Right lobe of liver (tissue), 6 donors: ENCODE measurements at regions not wholly inside any gene's neighbourhood (a gene's known extent, or its start where the extent isn't known, plus 50 kb on each side); places are given as distances from the start of the nearest gene placed in this dataset.

Experiments used
- ATAC-seq, 4 donors: fragments of 200-7000 bp; cut with Tn5 transposase; one replicate each; pipeline ENCODE4 v1.9.1; 2020; ENCODE audit warnings: mild to moderate bottlenecking in 4 of 4, moderate library complexity in 4 of 4
- DNase-seq, 3 donors: peaks; one replicate each; pipeline ENCODE4 v3.0.0-alpha.2; 2020
- H3K27ac ChIP-seq, 3 donors: fragments of 200-600 bp; one replicate each; pipeline ENCODE4 v1.8.0; 2022
- H3K27me3 ChIP-seq, 2 donors: fragments of 200-600 bp; one replicate each; pipeline ENCODE4 v1.8.0; 2022
- H3K36me3 ChIP-seq, 4 donors: fragments of 200-600 bp; sonication (generic) in 1 of 4; one replicate each; pipeline versions ENCODE4 v1.5.1 to v1.8.0; 2017 to 2022; ENCODE audit warnings: control low read depth in 1 of 4
- H3K4me1 ChIP-seq, 4 donors: fragments of 200-600 bp; sonication (generic) in 1 of 4; one replicate each; pipeline versions ENCODE4 v1.5.1 to v1.8.0; 2017 to 2022; ENCODE audit warnings: control low read depth in 1 of 4
- H3K4me3 ChIP-seq, 3 donors: fragments of 200-600 bp; one replicate each; pipeline ENCODE4 v1.8.0; 2022
- H3K9me3 ChIP-seq, 4 donors: fragments of 200-600 bp; sonication (generic) in 1 of 4; one replicate each; pipeline versions ENCODE4 v1.5.1 to v1.8.0; 2017 to 2022; ENCODE audit warnings: control low read depth in 1 of 4
- CTCF ChIP-seq, 4 donors: fragments of 200-600 bp in 3 of 4; fragments of 450-650 bp in 1 of 4; IDR thresholded peaks; one replicate each; pipeline versions ENCODE4 v1.5.1 to v1.8.0; 2016 to 2022; ENCODE audit warnings: antibody characterized with exemption in 4 of 4, mild to moderate bottlenecking in 2 of 4
- POLR2A ChIP-seq: fragments of 450-650 bp; IDR thresholded peaks from one replicate; pipeline ENCODE4 v1.6.1; 2017; ENCODE audit warnings: antibody characterized with exemption, mild to moderate bottlenecking
- WGBS: methylation state at CpG from one replicate; pipeline ENCODE4 v1.1.6; 2018; ENCODE audit warnings: low coverage, low lambda C conversion rate; ENCODE audit not compliant: insufficient coverage; ENCODE audit errors: missing lambda C conversion rate; 5-methylcytosine and 5-hydroxymethylcytosine counted together
- intact Hi-C, 2 donors: fragments of 100-400 bp; cut with DNase I; formaldehyde crosslinking; loops; one replicate each; pipeline versions ENCODE4 v1.11.2 to v1.14.1; 2022
- donor health status: DM: no; HTN: yes; CAD: no.
- donor health status: DM: no; HTN: no; CAD: no.
- donor health status: DM: no; HTN: no; CAD: no.
- donor health status: DM: no; HTN: yes; CAD: no.
- donor health status: DM: no; HTN: yes; CAD: no.

- H3K4me3 ChIP-seq, result no peak overlapping the region
- TF ChIP-seq CTCF (IDR thresholded peaks at IDR 0.05), result no peak
- no peak for TF ChIP-seq POLR2A
- H3K4me1 ChIP-seq, result no peaks in the 10 kb centered on the region
- H3K9me3 ChIP-seq, result no peaks in the 10 kb centered on the region
- no peaks in the 10 kb centered on the region for H3K36me3 ChIP-seq
- DNase-seq (no peak), ATAC-seq (no peak)
- no peak overlapping the region for H3K27ac ChIP-seq
- H3K27me3 ChIP-seq, result no peaks in the 10 kb centered on the region
- intact Hi-C loops, result loop anchor here in 1 of 2 donors (10.0 kb wide), 1 partner anchor 64 kb away; no protein-coding TSS in a partner anchor
- 59% methylated on average over 1 of the region's 1 CpG for WGBS
Observed at GRCh38 chr11:80328774-80329173, 887.9 kb upstream of the TENM4 start.

GRCh38 chr11:80327956-80328614 is 887.3 kb upstream of the TENM4 start:
- Histone ChIP-seq H3K27ac (no peak overlapping the region), H3K4me1 (no peaks in the 10 kb centered on the region), H3K9me3 (no peaks in the 10 kb centered on the region), H3K4me3 (no peak overlapping the region), H3K27me3 (no peaks in the 10 kb centered on the region), H3K36me3 (no peaks in the 10 kb centered on the region)
- no peak for ATAC-seq
- WGBS, result 32% methylated on average over 4 of the region's 4 CpGs
- intact Hi-C loops, result loop anchor here in 1 of 2 donors (10.0 kb wide), 1 partner anchor 63 kb away; no protein-coding TSS in a partner anchor
- DNase-seq, result no peak
- TF ChIP-seq POLR2A (no peak), CTCF (IDR thresholded peaks at IDR 0.05) (no peak)

- Histone ChIP-seq H3K9me3 (no peaks in the 10 kb centered on the region), H3K4me1 (no peaks in the 10 kb centered on the region), H3K4me3 (no peak overlapping the region), H3K36me3 (no peaks in the 10 kb centered on the region), H3K27ac (no peak overlapping the region), H3K27me3 (no peaks in the 10 kb centered on the region)
- ATAC-seq, result no peak
- intact Hi-C loops, result loop anchor here in 1 of 2 donors (10.0 kb wide), 1 partner anchor 57 kb away; no protein-coding TSS in a partner anchor
- WGBS, result 27% methylated on average over 2 of the region's 2 CpGs
- no peak for DNase-seq
- TF ChIP-seq CTCF (IDR thresholded peaks at IDR 0.05) (no peak), POLR2A (no peak)
Observed at GRCh38 chr11:80321786-80322185, 881.0 kb upstream of the TENM4 start.

- no peak for ATAC-seq
- DNase-seq, result no peak
- Histone ChIP-seq H3K36me3 (no peaks in the 10 kb centered on the region), H3K9me3 (no peaks in the 10 kb centered on the region), H3K4me3 (no peak overlapping the region), H3K27ac (no peak overlapping the region), H3K4me1 (no peaks in the 10 kb centered on the region), H3K27me3 (no peaks in the 10 kb centered on the region)
- no peak for TF ChIP-seq POLR2A
- peak in 1 of 4 donors; percentile 5 for TF ChIP-seq CTCF (IDR thresholded peaks at IDR 0.05)
- WGBS, result 64% methylated on average over 4 of the region's 4 CpGs
- intact Hi-C loops, result loop anchor here in 1 of 2 donors (10.0 kb wide), 1 partner anchor 56 kb away; no protein-coding TSS in a partner anchor
Observed at GRCh38 chr11:80320765-80321164, 879.9 kb upstream of the TENM4 start.
